ENCODE measurements at regions not wholly inside any gene's neighbourhood (a gene's known extent, or its start where the extent isn't known, plus 50 kb on each side); places are given as distances from the start of the nearest gene placed in this dataset.

GRCh38 chr9:108142504-108143201 is 653.1 kb upstream of the KLF4 start:
- no peak for TF ChIP-seq CTCF (IDR thresholded peaks at IDR 0.05)
- no peak for TF ChIP-seq ZFX (IDR thresholded peaks at IDR 0.05; ENCODE audit: borderline replicate concordance)

All from 22Rv1 (cell line).